ENCODE measurements at regions not wholly inside any gene's neighbourhood (a gene's known extent, or its start where the extent isn't known, plus 50 kb on each side); places are given as distances from the start of the nearest gene placed in this dataset.
"Not testable (repeated sequence)": the region's sequence is repeated elsewhere in the genome, so short reads cannot be mapped to it uniquely, and the experiment has no call there.

DNA sequence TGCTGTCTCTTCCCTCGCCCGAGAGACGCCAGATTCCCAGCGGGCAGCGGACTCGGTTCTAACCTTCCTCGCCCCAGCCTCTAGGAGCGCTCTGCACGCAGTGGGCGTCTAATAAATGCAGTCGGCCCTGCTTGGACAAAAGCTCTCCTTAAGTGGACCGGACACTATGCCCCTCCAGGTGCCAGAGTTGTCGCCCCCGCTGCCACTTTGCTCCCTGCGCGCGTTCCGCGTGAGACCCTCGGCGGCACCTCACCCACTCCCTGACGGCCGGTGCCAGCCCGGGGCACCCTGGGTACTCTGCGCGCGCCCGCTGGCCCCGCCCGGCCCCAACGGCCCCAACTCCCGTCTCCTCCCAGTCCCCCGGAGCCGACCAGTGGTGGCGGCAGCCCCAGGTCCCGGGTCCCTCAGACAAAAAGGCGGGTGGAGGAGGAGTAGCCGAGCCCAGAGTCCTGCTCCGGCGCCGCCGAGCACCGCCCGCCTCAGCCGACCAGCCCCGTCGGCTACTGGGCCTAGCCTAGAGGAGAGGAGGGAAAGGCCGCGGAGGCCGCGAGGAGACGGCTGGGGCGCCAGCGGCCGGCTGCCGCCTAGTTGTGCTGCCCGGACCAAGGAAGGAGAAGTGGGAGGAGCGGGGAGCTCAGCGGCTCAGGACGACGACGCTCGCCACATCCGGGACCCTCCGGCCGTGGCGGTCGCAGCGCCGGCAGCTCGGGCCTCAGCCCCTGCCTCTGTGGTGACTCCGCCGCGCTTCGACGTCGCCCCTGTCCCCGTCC is 123.0 kb downstream of the GOSR1 start:
- intact Hi-C loops (cut with DNase I; ENCODE audit: low total_unique reads): no loop called here
- 0% methylated on average over 20 to 78 of the region's 78 CpGs for WGBS, 5 donors

GRCh38 chr17:30599428-30600059 is 122.3 kb downstream of the GOSR1 start:
- 33 to 39% (median 39%) methylated on average over 12 to 13 of the region's 13 CpGs for WGBS, 5 donors
- TF ChIP-seq POLR2A (IDR thresholded peaks at IDR 0.05) (no peak), POLR2AphosphoS5 (IDR thresholded peaks at IDR 0.05) (no peak), CTCF (IDR thresholded peaks at IDR 0.05 in 8 of 11, conservative IDR thresholded peaks at IDR 0.05 in 3 of 11) (no peak)
- intact Hi-C loops (cut with DNase I; ENCODE audit: low total_unique reads): no loop called here
- Histone ChIP-seq H3K4me3 (peak overlapping the region; percentile 54 to 89 (median 86)), H3K27me3 (replicated peaks in 1 of 7) (no peaks in the 10 kb centered on the region), H3K4me1 (peaks cover 0 to 40% (median 16%) of the 10 kb centered on the region in 6 donors), H3K27ac (peak overlapping the region; percentile 92 to 98 (median 96)), H3K36me3 (no peaks in the 10 kb centered on the region), H3K9me3 (peaks cover 0 to 12% (median 2%) of the 10 kb centered on the region in 8 donors)
- no peak for DNase-seq

More for the DNA sequence above, 123.0 kb downstream of the GOSR1 start:
- Histone ChIP-seq H3K27ac (peak overlapping the region; percentile 92 to 98 (median 96)), H3K4me3 (peak overlapping the region; percentile 54 to 89 (median 86)), H3K9me3 (peaks cover 0 to 9% (median 1%) of the 10 kb centered on the region in 8 donors), H3K36me3 (no peaks in the 10 kb centered on the region), H3K4me1 (peaks cover 0 to 47% (median 17%) of the 10 kb centered on the region in 6 donors), H3K27me3 (replicated peaks in 1 of 7) (no peaks in the 10 kb centered on the region)
- TF ChIP-seq POLR2A (IDR thresholded peaks at IDR 0.05) (peak; percentile 42 to 82 (median 66)), POLR2AphosphoS5 (IDR thresholded peaks at IDR 0.05) (peak; percentile 92 to 93 (median 93)), CTCF (IDR thresholded peaks at IDR 0.05 in 8 of 11, conservative IDR thresholded peaks at IDR 0.05 in 3 of 11) (peak in 8 of 11 experiments; percentile 27 to 58 (median 50))
- peak; percentile 95 for DNase-seq

- no peak for TF ChIP-seq POLR2AphosphoS5 (IDR thresholded peaks at IDR 0.05)
- TF ChIP-seq POLR2A (IDR thresholded peaks at IDR 0.05): no peak
- no peak for TF ChIP-seq CTCF (IDR thresholded peaks at IDR 0.05 in 8 of 11, conservative IDR thresholded peaks at IDR 0.05 in 3 of 11)
- Histone ChIP-seq H3K27ac (no peak overlapping the region), H3K4me1 (peaks cover 0 to 31% (median 16%) of the 10 kb centered on the region in 6 donors), H3K27me3 (replicated peaks in 1 of 7) (no peaks in the 10 kb centered on the region), H3K36me3 (no peaks in the 10 kb centered on the region), H3K9me3 (peaks cover 0 to 12% (median 2%) of the 10 kb centered on the region in 8 donors), H3K4me3 (no peak overlapping the region)
- intact Hi-C loops (cut with DNase I; ENCODE audit: low total_unique reads): no loop called here
- WGBS, 5 donors: 84 to 93% (median 86%) methylated on average over 4 of the region's 4 CpGs
- DNase-seq: no peak
Observed at GRCh38 chr17:30597776-30598288, 120.6 kb downstream of the GOSR1 start.

DNA sequence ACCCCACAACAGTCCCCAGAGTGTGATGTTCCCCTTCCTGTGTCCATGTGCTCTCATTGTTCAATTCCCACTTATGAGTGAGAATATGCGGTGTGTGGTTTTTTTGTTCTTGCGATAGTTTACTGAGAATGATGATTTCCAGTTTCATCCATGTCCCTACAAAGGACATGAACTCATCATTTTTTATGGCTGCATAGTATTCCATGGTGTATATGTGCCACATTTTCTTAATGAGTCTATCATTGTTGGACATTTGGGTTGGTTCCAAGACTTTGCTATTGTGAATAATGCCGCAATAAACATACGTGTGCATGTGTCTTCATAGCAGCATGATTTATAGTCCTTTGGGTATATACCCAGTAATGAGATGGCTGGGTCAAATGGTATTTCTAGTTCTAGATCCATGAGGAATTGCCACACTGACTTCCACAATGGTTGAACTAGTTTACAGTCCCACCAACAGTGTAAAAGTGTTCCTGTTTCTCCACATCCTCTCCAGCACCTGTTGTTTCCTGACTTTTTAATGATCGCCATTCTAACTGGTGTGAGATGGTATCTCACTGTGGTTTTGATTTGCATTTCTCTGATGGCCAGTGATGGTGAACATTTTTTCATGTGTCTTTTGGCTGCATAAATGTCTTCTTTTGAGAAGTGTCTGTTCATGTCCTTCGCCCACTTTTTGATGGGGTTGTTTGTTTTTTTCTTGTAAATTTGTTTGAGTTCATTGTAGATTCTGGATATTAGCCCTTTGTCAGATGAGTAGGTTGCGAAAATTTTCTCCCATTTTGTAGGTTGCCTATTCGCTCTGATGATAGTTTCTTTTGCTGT is 120.0 kb downstream of the GOSR1 start:
- H3K4me3 ChIP-seq; H3K27me3 ChIP-seq (replicated peaks in 1 of 7); intact Hi-C loops (cut with DNase I; ENCODE audit: low total_unique reads); DNase-seq; H3K36me3 ChIP-seq; H3K27ac ChIP-seq: not testable (repeated sequence)
- Histone ChIP-seq H3K4me1 (peaks cover 0 to 25% (median 16%) of the 10 kb centered on the region in 6 donors), H3K9me3 (peaks cover 0 to 12% (median 2%) of the 10 kb centered on the region in 8 donors)
- WGBS, 5 donors: 92 to 97% (median 94%) methylated on average over 6 to 7 of the region's 8 CpGs

- H3K27me3 ChIP-seq (replicated peaks in 1 of 7); H3K36me3 ChIP-seq; intact Hi-C loops (cut with DNase I; ENCODE audit: low total_unique reads); H3K27ac ChIP-seq; DNase-seq; H3K4me3 ChIP-seq: not testable (repeated sequence)
- 89 to 98% (median 94%) methylated on average over 9 to 10 of the region's 10 CpGs for WGBS, 5 donors
- H3K9me3 ChIP-seq: peaks cover 0 to 12% (median 2%) of the 10 kb centered on the region in 8 donors
- H3K4me1 ChIP-seq: peaks cover 0 to 10% (median 8%) of the 10 kb centered on the region in 6 donors
Observed at GRCh38 chr17:30594953-30595371, 117.8 kb downstream of the GOSR1 start.
